ENCODE measurements at regions not wholly inside any gene's neighbourhood (a gene's known extent, or its start where the extent isn't known, plus 50 kb on each side); places are given as distances from the start of the nearest gene placed in this dataset.

DNA sequence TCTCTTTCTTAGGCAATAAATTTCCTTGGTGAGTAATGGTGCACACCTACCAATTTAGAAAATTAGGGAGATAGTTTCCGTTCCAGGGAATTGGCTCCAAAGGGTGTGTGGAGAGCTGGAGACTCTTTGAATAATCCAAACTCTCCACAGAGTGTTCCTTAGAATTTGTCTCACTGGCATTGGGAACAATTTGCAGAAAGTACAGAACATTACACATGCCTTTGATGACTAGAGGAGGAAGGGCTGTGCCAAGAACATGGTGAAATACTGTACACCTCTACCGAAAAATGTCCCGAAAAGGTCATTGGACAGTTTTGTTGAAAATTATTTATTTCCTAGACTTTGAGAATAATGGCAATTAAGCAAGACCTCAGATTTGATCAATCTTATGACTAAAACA is 214.2 kb upstream of the MPDZ start:
- TF ChIP-seq TAF1 (IDR thresholded peaks at IDR 0.05; ENCODE audit: borderline replicate concordance, low read depth, low read length): no peak
- no peak for TF ChIP-seq POLR2A (IDR thresholded peaks at IDR 0.05; ENCODE audit: low read depth, low read length)

Data from GM12892 (cell line).